ENCODE measurements at regions not wholly inside any gene's neighbourhood (a gene's known extent, or its start where the extent isn't known, plus 50 kb on each side); places are given as distances from the start of the nearest gene placed in this dataset.

- Histone ChIP-seq H3K9me3 (ENCODE audit: low read depth) (peaks cover 2% of the 10 kb centered on the region), H3K27ac (no peak overlapping the region), H3K4me3 (no peak overlapping the region), H3K36me3 (no peaks in the 10 kb centered on the region), H3K27me3 (no peaks in the 10 kb centered on the region), H3K4me1 (ENCODE audit: low read depth) (peaks cover 5% of the 10 kb centered on the region)
- no peak for DNase-seq (ENCODE audit: low read depth in 1 of 2, low spot score in 1 of 2)
- TF ChIP-seq CTCF (IDR thresholded peaks at IDR 0.05; ENCODE audit: low read depth, low read length): no peak
Measured at GRCh38 chr15:96551196-96551595, 220.7 kb downstream of the NR2F2 start.

- H3K36me3 ChIP-seq: no peaks in the 10 kb centered on the region
- no peaks in the 10 kb centered on the region for H3K9me3 ChIP-seq (ENCODE audit: low read depth)
- no peak for TF ChIP-seq CTCF (IDR thresholded peaks at IDR 0.05; ENCODE audit: low read depth, low read length)
- no peak overlapping the region for H3K4me3 ChIP-seq
- H3K27ac ChIP-seq: no peak overlapping the region
- no peak for DNase-seq (ENCODE audit: low read depth in 1 of 2, low spot score in 1 of 2)
- no peaks in the 10 kb centered on the region for H3K27me3 ChIP-seq
- peaks cover 5% of the 10 kb centered on the region for H3K4me1 ChIP-seq (ENCODE audit: low read depth)
Measured at GRCh38 chr15:96551722-96552121, 221.2 kb downstream of the NR2F2 start.

GRCh38 chr15:96553006-96553405 lies 222.5 kb downstream of the NR2F2 start:
- Histone ChIP-seq H3K27me3 (no peaks in the 10 kb centered on the region), H3K27ac (no peak overlapping the region), H3K9me3 (ENCODE audit: low read depth) (no peaks in the 10 kb centered on the region), H3K4me3 (no peak overlapping the region), H3K36me3 (no peaks in the 10 kb centered on the region), H3K4me1 (ENCODE audit: low read depth) (no peaks in the 10 kb centered on the region)
- no peak for TF ChIP-seq CTCF (IDR thresholded peaks at IDR 0.05; ENCODE audit: low read depth, low read length)
- no peak for DNase-seq (ENCODE audit: low read depth in 1 of 2, low spot score in 1 of 2)

- DNase-seq (ENCODE audit: low read depth in 1 of 2, low spot score in 1 of 2): no peak
- no peak overlapping the region for H3K4me3 ChIP-seq
- no peaks in the 10 kb centered on the region for H3K4me1 ChIP-seq (ENCODE audit: low read depth)
- no peaks in the 10 kb centered on the region for H3K36me3 ChIP-seq
- H3K9me3 ChIP-seq (ENCODE audit: low read depth): no peaks in the 10 kb centered on the region
- H3K27ac ChIP-seq: no peak overlapping the region
- H3K27me3 ChIP-seq: no peaks in the 10 kb centered on the region
- no peak for TF ChIP-seq CTCF (IDR thresholded peaks at IDR 0.05; ENCODE audit: low read depth, low read length)
Measured at GRCh38 chr15:96553451-96553850, 223.0 kb downstream of the NR2F2 start.

GRCh38 chr15:96553931-96554330 lies 223.4 kb downstream of the NR2F2 start:
- Histone ChIP-seq H3K4me1 (ENCODE audit: low read depth) (no peaks in the 10 kb centered on the region), H3K36me3 (no peaks in the 10 kb centered on the region), H3K27me3 (no peaks in the 10 kb centered on the region), H3K9me3 (ENCODE audit: low read depth) (no peaks in the 10 kb centered on the region), H3K27ac (no peak overlapping the region), H3K4me3 (no peak overlapping the region)
- no peak for TF ChIP-seq CTCF (IDR thresholded peaks at IDR 0.05; ENCODE audit: low read depth, low read length)
- DNase-seq (ENCODE audit: low read depth in 1 of 2, low spot score in 1 of 2): no peak

- Histone ChIP-seq H3K9me3 (ENCODE audit: low read depth) (no peaks in the 10 kb centered on the region), H3K4me3 (no peak overlapping the region), H3K36me3 (no peaks in the 10 kb centered on the region), H3K4me1 (ENCODE audit: low read depth) (no peaks in the 10 kb centered on the region), H3K27me3 (no peaks in the 10 kb centered on the region), H3K27ac (no peak overlapping the region)
- DNase-seq (ENCODE audit: low read depth in 1 of 2, low spot score in 1 of 2): no peak
- no peak for TF ChIP-seq CTCF (IDR thresholded peaks at IDR 0.05; ENCODE audit: low read depth, low read length)
Measured at GRCh38 chr15:96554541-96554940, 224.0 kb downstream of the NR2F2 start.
